GM21786 (cell line): ENCODE measurements at regions not wholly inside any gene's neighbourhood (a gene's known extent, or its start where the extent isn't known, plus 50 kb on each side); places are given as distances from the start of the nearest gene placed in this dataset.

Experiments used
- ATAC-seq: cut with Tn5 transposase; IDR thresholded peaks from one replicate; pipeline ENCODE4 v1.9.1; 2021; ENCODE audit not compliant: unreplicated experiment

GRCh38 chr1:101089613-101090338, 64.2 kb upstream of the DPH5 start:
- no peak for ATAC-seq

DNA sequence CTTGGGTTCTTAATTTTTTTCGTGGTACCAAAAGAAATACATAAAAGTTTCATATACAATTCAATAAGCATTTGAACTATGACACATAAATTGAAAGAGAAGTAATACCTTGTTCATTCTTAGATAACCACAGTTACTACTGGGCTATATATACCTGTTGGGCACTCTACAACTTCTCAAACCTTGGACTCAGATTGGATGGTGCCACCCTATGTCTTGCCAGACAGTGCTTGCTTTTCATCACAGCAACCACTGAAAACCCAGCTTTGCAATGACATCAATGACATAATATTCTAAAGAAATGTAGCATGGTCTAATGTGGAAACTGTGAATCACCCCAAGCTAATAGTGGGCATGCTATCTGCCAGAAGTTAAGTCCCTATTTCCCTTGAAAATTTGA, 62.8 kb upstream of the DPH5 start:
- no peak for ATAC-seq

GRCh38 chr1:101086783-101087182, 61.2 kb upstream of the DPH5 start:
- no peak for ATAC-seq

- no peak for ATAC-seq
Measured at GRCh38 chr1:101081496-101082488, 56.2 kb upstream of the DPH5 start.

- ATAC-seq: no peak
Measured at GRCh38 chr1:101080859-101081258, 55.3 kb upstream of the DPH5 start.

- no peak for ATAC-seq
Measured at GRCh38 chr1:101079341-101079740, 53.8 kb upstream of the DPH5 start.

DNA sequence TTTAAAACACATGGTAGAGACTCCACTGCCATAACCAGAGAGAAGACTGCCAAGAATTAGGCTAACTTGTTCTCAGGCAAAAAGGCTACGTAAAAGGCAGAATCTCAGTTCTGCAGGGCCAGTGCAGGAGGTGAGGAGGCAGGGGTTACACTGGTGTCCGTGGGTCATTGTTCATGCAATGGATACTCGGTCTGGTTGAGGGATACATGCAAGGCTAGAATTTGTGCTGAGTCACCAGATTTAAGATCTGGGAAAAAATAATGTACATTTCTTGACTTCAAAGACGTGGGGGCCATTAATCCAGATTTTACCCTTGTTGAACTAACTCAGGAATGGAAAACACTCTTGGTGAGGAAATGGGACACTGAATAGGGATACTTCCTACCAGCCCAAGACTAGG, 52.3 kb upstream of the DPH5 start:
- ATAC-seq: no peak

DNA sequence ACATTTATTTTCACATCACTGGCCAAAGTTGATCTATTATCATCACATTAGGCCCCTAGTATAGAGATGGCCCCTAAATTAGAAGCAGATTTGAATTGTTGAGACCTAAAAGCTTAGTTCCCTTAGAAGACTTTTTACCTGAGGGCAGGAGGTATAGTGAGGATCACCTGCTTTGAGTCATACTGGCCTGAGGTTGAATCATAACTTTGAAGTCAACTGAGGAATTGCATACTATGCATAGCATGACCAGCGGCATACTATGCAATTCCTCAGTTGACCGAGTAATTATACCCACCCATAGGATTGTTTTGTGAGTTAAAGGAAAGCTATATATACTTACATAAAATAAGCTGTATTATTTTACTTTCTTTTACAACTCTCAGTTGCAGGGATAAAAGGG, 50.3 kb upstream of the DPH5 start:
- ATAC-seq: no peak
